Spleen (tissue), 11 donors: ENCODE measurements at regions not wholly inside any gene's neighbourhood (a gene's known extent, or its start where the extent isn't known, plus 50 kb on each side); places are given as distances from the start of the nearest gene placed in this dataset.

Source experiments
- DNase-seq: peaks from one replicate; pipeline ENCODE4 v3.0.0-alpha.2; 2020
- H3K27ac ChIP-seq, 8 donors: fragments of 200-600 bp; sonication (generic) in 7 of 8; 1 replicate in 4 of 8; 2 replicates in 4 of 8; pipeline versions ENCODE4 v1.5.0 to v1.8.0; 2016 to 2021; ENCODE audit warnings: inconsistent platforms in 4 of 8, mild to moderate bottlenecking in 4 of 8, moderate library complexity in 1 of 8
- H3K27me3 ChIP-seq, 7 donors: fragments of 200-600 bp; sonication (generic) in 6 of 7; replicated peaks in 1 of 7; 1 replicate in 4 of 7; 2 replicates in 3 of 7; pipeline versions ENCODE4 v1.5.0 to v1.8.0; 2016 to 2021; ENCODE audit warnings: inconsistent platforms in 3 of 7, mild to moderate bottlenecking in 1 of 7
- H3K36me3 ChIP-seq, 6 donors: fragments of 200-600 bp; sonication (generic) in 5 of 6; 1 replicate in 4 of 6; 2 replicates in 2 of 6; pipeline versions ENCODE4 v1.5.0 to v1.8.0; 2016 to 2021; ENCODE audit warnings: inconsistent platforms in 2 of 6
- H3K4me1 ChIP-seq, 6 donors: fragments of 200-600 bp; sonication (generic) in 5 of 6; 1 replicate in 3 of 6; 2 replicates in 3 of 6; pipeline versions ENCODE4 v1.5.0 to v1.8.0; 2016 to 2021; ENCODE audit warnings: inconsistent platforms in 3 of 6
- H3K4me3 ChIP-seq, 8 donors: fragments of 200-600 bp; sonication (generic) in 7 of 8; 1 replicate in 4 of 8; 2 replicates in 4 of 8; pipeline versions ENCODE4 v1.5.0 to v1.8.0; 2016 to 2021; ENCODE audit warnings: inconsistent platforms in 4 of 8, mild to moderate bottlenecking in 4 of 8, moderate library complexity in 2 of 8
- H3K9me3 ChIP-seq, 8 donors: fragments of 200-600 bp; sonication (generic) in 7 of 8; 1 replicate in 4 of 8; 2 replicates in 4 of 8; pipeline versions ENCODE4 v1.5.0 to v1.8.0; 2016 to 2021; ENCODE audit warnings: inconsistent platforms in 4 of 8
- CTCF ChIP-seq, 11 experiments: fragments of 200-600 bp in 7 of 11; fragments of 450-650 bp in 4 of 11; sonication (generic) in 4 of 11; IDR thresholded peaks in 8 of 11; conservative IDR thresholded peaks in 3 of 11; 1 replicate in 7 of 11; 2 replicates in 4 of 11; pipeline versions ENCODE4 v1.4.0 to v1.8.0; 2016 to 2021; ENCODE audit warnings: antibody characterized with exemption in 11 of 11, inconsistent platforms in 4 of 11, mild to moderate bottlenecking in 1 of 11
- POLR2A ChIP-seq, 3 donors: fragments of 450-650 bp; IDR thresholded peaks; one replicate each; pipeline ENCODE4 v1.5.1; 2017; ENCODE audit warnings: antibody characterized with exemption in 3 of 3, mild to moderate bottlenecking in 1 of 3
- POLR2AphosphoS5 ChIP-seq, 3 donors: sonication (generic); formaldehyde crosslinking; IDR thresholded peaks; one replicate each; pipeline ENCODE4 v1.5.1; 2017; ENCODE audit warnings: antibody characterized with exemption in 3 of 3
- WGBS, 5 donors: extraction: QIAGEN DNeasy Blood & Tissue Kit in 3 of 5; methylation state at CpG; one replicate each; pipeline versions ENCODE4 v1.1.5 to v1.1.7; 2013 to 2018; 5-methylcytosine and 5-hydroxymethylcytosine counted together
- intact Hi-C: fragments of 100-400 bp; cut with DNase I; formaldehyde crosslinking; loops from one replicate; pipeline ENCODE4 v1.15.0; 2023; ENCODE audit warnings: low total_unique reads
- donor health status: healthy with polysubstance abuse.
- donor health status: DM: no; HTN: no; CAD: no; lungs with moderate emphysema.
- donor health status: DM: no; HTN: no; CAD: no.
- donor health status: Bipolar disorder and iron deficiency.
- donor health status: healthy.
- donor health status: DM: no; HTN: no; CAD: no.
- donor health status: DM: yes; HTN: yes; CAD: no.

- WGBS, 5 donors = 60 to 89% (median 67%) methylated on average over 1 of the region's 1 CpG
Measured at GRCh38 chr19:30754162-30754561, 382.0 kb downstream of the ZNF536 start.

GRCh38 chr19:30752876-30753275 lies 380.7 kb downstream of the ZNF536 start:
- Histone ChIP-seq H3K36me3 (no peaks in the 10 kb centered on the region), H3K4me1 (no peaks in the 10 kb centered on the region), H3K27me3 (no peaks in the 10 kb centered on the region), H3K4me3 (no peak overlapping the region), H3K27ac (no peak overlapping the region), H3K9me3 (peaks cover 2 to 29% (median 18%) of the 10 kb centered on the region in 8 donors)
- no peak for DNase-seq
- WGBS, 5 donors = 84 to 99% (median 88%) methylated on average over 3 of the region's 3 CpGs
- TF ChIP-seq CTCF (IDR thresholded peaks at IDR 0.05 in 8 of 11, conservative IDR thresholded peaks at IDR 0.05 in 3 of 11) (no peak), POLR2AphosphoS5 (IDR thresholded peaks at IDR 0.05) (no peak), POLR2A (IDR thresholded peaks at IDR 0.05) (no peak)
- intact Hi-C loops = no loop called here

More at GRCh38 chr19:30754162-30754561, 382.0 kb downstream of the ZNF536 start:
- DNase-seq = no peak
- intact Hi-C loops = no loop called here
- Histone ChIP-seq H3K4me1 (no peaks in the 10 kb centered on the region), H3K27ac (no peak overlapping the region), H3K4me3 (no peak overlapping the region), H3K27me3 (no peaks in the 10 kb centered on the region), H3K9me3 (peaks cover 2 to 22% (median 17%) of the 10 kb centered on the region in 8 donors), H3K36me3 (no peaks in the 10 kb centered on the region)
- no peak for TF ChIP-seq POLR2A (IDR thresholded peaks at IDR 0.05)
- TF ChIP-seq CTCF (IDR thresholded peaks at IDR 0.05 in 8 of 11, conservative IDR thresholded peaks at IDR 0.05 in 3 of 11) = no peak
- TF ChIP-seq POLR2AphosphoS5 (IDR thresholded peaks at IDR 0.05) = no peak

GRCh38 chr19:30752201-30752600 lies 380.0 kb downstream of the ZNF536 start:
- no peak for TF ChIP-seq POLR2AphosphoS5 (IDR thresholded peaks at IDR 0.05)
- no peak for TF ChIP-seq POLR2A (IDR thresholded peaks at IDR 0.05)
- TF ChIP-seq CTCF (IDR thresholded peaks at IDR 0.05 in 8 of 11, conservative IDR thresholded peaks at IDR 0.05 in 3 of 11) = no peak
- Histone ChIP-seq H3K27ac (no peak overlapping the region), H3K27me3 (no peaks in the 10 kb centered on the region), H3K4me3 (no peak overlapping the region), H3K9me3 (peaks cover 2 to 29% (median 18%) of the 10 kb centered on the region in 8 donors), H3K36me3 (no peaks in the 10 kb centered on the region), H3K4me1 (no peaks in the 10 kb centered on the region)
- DNase-seq = no peak
- WGBS, 5 donors = 68 to 86% (median 69%) methylated on average over 6 of the region's 6 CpGs
- intact Hi-C loops = no loop called here

GRCh38 chr19:30745476-30745985 lies 373.3 kb downstream of the ZNF536 start:
- WGBS, 5 donors = 80 to 92% (median 88%) methylated on average over 4 of the region's 4 CpGs
- H3K27me3 ChIP-seq = peaks cover 0 to 18% (median 0%) of the 10 kb centered on the region in 7 donors
- H3K36me3 ChIP-seq = no peaks in the 10 kb centered on the region
- no peak overlapping the region for H3K27ac ChIP-seq
- TF ChIP-seq POLR2AphosphoS5 (IDR thresholded peaks at IDR 0.05) = no peak
- no peak for TF ChIP-seq POLR2A (IDR thresholded peaks at IDR 0.05)
- no peak for TF ChIP-seq CTCF (IDR thresholded peaks at IDR 0.05 in 8 of 11, conservative IDR thresholded peaks at IDR 0.05 in 3 of 11)
- intact Hi-C loops = no loop called here
- peaks cover 2 to 21% (median 14%) of the 10 kb centered on the region in 8 donors for H3K9me3 ChIP-seq
- H3K4me1 ChIP-seq = no peaks in the 10 kb centered on the region
- H3K4me3 ChIP-seq = no peak overlapping the region
- no peak for DNase-seq
